ENCODE measurements at regions not wholly inside any gene's neighbourhood (a gene's known extent, or its start where the extent isn't known, plus 50 kb on each side); places are given as distances from the start of the nearest gene placed in this dataset.

DNA sequence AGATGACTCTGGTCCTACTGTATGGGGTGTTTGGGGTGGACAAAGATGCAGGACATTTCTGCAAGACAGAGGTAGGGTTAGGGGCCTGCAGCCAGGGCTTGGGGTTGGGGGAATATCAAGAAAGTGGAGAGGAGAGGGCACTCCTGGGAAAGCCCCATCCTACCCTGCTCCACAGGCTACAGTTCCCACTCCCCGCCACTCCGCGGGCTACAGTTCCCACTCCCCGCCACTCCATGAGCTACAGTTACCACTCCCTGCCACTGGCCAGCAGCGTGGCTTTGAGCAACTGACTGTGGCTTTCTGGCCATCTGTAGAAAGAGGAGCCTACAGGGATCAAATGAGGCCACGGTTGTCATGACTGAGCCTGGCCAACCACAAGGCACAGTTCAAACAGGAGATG lies 93.8 kb upstream of the GRIK3 start:
- DNase-seq (ENCODE audit: low read depth in 2 of 2), result no peak

DNA sequence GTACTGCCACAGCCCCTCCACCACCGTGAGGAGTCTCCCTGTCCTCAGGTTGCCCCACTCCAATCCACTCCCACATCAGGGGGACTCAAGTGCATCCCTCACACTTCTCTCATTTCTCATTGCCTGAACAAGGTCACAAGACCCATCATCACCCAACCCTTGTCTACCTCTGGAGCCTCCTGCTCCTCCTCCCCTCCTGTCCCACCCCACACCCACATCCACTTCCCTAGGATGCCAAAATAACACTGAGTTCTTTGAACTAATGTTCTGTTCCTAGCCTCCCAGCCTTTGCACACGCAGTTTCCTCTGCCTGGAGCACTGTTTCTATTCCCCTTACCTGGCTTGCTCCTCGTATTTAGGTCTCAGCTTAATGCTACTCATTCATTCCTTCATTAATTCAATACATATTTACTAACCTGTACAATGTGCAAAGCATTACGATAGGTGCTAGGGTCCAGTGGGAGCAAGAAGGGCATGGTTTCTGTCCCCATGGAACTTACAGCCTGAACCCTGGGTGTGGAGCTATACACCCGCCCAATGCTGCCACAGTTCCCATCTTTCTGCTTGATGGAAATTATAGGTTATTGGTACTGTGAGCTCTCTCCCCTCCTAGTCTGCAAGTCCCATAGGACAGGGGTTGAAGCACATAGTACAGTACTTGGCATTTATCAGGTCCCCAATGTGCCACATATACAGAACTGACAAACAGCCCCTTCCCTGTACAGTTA lies 96.1 kb upstream of the GRIK3 start:
- DNase-seq (ENCODE audit: low read depth in 2 of 2), result no peak

DNA sequence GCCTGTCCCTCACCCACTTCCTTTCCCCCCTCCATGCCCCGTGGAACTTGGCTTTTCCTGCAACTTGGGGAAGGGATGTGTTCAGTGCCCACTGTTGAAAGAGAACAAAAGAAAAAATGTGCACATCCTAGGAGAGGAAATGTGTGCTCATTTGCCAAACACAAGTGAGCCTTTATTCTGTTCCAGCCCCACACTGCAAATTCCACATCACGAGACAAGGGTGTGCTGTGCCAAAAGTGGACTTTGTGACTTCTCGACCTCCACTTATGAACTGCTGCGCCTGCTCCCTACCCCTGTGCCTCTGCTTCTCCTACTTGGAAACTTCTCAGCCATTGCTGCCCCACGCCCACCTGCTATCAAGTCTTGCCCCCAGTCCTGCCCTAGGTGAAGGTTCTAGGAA lies 97.0 kb upstream of the GRIK3 start:
- DNase-seq (ENCODE audit: low read depth in 2 of 2), result no peak

DNA sequence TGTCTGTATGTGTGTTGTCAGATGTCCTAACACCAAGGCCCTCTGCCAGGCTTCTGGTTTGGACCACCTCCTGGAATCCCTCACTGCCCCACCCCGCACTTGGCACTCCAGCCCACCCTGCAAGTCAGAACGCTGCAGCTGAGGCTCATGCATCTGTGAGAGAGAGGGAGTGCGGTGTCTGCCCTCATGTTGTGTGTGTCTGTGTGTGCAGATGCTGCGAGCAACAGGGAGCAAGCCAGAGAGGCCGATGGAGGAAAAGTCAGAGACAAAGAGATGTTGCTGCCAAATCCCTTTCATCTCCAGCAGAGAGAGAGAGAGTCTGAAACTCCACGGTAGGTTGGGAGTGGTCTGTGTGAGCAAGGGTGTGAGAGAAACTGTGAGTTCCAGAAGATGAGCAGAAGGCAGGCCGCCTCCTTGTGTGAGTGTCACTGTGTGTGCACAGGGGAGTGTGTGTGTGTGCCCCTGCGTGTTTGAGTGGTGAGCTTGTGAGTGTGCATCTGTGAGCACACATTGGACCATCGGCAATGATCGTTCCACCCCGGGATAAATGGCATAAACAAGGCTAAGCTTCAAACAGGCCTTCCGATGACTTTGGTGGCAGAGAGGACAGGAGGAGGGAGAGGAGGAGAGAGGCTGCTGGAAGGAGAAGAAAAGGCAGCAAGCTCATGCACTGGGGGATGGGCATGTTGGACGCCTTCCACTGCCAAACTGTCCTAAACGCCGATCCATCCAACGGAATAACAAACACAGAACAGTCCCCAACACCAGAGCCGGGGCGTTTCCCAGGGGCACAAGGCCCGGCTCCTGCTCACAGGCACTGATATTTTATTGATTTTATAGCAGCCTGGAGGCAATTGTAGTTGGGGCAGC lies 99.2 kb upstream of the GRIK3 start:
- no peak for DNase-seq (ENCODE audit: low read depth in 2 of 2)

DNA sequence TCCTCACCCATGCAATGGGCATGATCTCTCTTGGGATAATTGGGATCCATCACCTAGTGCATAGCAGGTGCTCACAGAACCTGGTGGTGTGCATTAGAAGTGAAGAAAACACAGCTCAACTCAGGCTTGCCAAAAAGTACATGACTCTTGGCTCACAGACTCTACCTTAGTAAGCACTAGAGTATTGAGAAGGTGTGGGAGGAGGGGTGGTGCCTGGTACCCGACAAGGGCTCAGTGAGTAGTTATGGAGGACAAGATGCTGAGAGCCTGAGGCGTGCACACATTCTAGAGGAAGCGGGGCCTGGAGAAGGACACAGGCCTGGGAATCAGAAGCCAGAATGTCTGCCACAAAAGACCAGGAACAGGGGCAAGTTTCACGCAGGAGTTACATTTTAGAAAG lies 100.3 kb upstream of the GRIK3 start:
- DNase-seq (ENCODE audit: low read depth in 2 of 2), result no peak

DNA sequence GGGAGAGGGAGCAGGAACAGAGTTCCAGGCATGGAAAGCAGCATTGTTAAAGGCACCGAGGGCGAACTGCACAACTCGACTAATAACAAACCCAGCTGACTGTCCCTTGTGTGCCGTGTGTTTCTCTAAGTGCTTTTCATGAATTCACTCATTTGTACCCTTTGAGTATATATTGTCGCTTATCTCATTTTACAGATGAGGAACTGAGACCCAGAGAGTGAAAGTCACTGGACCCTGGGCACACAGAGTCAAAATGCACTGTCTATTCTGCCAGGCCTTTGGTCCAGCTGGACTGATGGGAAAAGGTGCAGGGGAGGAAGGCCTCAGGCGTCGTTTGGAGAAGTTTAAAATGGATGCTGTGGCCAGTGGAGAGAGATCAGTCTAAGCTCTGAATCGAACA lies 100.7 kb upstream of the GRIK3 start:
- no peak for DNase-seq (ENCODE audit: low read depth in 2 of 2)

DNA sequence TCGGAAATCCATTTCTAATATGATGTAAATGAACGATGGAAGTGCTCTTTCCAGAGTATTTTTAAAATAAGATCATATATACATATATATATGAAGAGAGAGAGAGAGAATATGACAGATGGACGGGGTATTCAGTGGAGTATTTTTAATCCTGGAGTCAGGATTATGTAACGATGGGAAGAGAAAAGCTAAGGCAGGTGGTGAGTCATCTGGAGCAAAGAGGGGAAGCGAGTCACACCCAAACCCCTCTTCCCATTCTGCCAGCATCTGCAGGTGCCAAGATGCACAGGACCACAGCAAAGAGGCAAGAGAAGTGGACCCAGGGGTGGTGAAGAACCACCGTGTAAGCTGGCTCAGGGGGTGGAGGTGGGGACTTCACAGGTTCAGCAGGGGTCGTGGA lies 102.7 kb upstream of the GRIK3 start:
- no peak for DNase-seq (ENCODE audit: low read depth in 2 of 2)

DNA sequence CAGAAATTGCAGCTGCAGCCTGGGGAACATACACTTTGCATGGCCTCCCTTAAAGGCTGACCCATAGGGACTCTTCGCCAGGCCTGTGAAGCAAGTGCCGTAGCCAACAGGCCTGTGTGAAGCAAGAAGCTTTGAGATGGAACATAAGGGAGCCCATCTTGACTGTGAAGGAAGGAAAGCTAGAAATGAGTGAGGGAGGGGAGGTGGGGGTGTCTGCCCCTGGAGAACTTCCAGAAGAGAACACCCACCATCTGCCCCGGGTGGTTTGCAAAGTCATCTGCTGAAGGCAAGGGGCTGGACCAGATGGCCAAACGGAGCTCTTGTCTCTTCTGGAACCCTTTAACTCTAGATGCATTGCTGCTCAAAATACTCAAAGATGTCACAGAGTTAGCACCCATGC lies 103.3 kb upstream of the GRIK3 start:
- DNase-seq (ENCODE audit: low read depth in 2 of 2), result no peak

DNA sequence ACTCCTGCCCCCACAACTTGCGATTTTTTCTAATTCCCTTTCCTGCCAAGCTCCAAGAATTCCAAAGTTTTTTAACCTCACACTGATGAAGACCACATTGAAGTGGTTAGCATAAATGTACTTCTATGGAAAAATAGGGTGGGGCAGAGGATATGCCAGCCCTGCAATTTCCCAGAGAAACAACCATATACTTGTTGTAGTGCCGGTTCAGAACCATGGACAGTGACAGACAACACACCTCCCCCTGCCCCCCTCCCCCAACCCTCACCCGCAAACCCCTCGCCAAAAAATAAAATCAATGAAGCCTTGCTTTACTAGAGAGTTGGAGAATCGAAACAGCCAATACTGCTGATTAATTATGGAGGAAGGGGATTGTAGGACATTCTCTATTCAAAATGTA lies 109.5 kb upstream of the GRIK3 start:
- no peak for DNase-seq (ENCODE audit: low read depth in 2 of 2)

DNA sequence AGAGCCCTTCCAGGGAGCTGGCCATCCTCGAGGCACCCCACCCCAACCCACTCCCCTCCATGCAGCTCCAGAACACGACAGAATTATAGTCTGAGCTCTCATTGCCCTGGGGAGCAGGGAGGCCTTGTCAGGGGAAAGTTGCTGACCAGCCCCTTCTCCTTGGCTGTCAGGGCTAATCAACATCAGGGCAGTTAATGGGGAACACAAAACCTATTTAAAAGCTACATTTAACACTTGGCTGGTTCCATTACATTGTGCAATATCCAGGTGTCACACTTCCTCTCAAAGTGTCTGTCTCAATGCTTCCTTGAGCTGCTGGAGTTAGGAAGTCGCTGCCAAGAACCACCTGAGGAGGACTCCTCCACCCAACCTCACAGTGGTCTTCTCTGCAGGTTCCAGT lies 111.8 kb upstream of the GRIK3 start:
- DNase-seq (ENCODE audit: low read depth in 2 of 2), result no peak

DNA sequence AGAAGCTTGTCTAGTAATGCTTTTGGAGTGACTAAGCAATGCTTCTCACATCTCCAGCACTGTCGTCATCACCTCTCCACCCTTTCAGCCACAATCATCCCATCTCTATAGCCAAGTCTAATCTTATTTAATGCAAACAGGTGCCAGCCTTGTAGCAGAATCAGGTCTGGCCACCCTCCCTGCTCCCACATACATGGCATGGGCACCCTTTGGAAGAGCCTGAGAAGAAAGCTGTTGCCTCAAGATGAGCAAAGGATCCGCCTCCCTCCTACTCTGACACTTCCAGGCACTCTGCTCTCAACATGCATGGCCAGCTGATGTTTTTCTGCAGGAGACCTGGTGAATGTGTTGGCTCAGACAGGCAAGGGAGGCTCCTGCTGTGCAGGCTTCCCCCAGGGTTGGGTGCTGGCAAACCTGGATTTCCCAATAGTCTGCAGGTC lies 113.1 kb upstream of the GRIK3 start:
- no peak for DNase-seq (ENCODE audit: low read depth in 2 of 2)

DNA sequence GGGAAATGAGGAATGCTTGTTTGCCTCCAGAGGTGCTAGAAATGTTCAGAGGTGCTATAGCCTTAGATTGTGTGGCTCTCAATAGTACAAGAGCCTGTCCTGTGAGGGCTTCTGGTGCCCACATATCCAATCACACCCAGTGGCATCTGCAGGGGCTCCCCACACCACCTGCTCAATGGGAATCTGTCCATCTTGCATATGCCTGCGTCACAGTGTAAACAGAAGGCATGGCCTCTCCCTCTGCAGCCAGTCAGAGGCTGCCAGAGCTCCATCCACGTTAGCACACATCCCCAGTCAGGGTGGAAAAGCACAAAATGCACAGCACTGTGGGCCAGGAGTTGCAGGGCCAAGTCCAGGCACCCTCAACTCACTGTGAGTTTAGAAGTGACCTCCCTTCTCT lies 113.6 kb upstream of the GRIK3 start:
- DNase-seq (ENCODE audit: low read depth in 2 of 2), result no peak

DNA sequence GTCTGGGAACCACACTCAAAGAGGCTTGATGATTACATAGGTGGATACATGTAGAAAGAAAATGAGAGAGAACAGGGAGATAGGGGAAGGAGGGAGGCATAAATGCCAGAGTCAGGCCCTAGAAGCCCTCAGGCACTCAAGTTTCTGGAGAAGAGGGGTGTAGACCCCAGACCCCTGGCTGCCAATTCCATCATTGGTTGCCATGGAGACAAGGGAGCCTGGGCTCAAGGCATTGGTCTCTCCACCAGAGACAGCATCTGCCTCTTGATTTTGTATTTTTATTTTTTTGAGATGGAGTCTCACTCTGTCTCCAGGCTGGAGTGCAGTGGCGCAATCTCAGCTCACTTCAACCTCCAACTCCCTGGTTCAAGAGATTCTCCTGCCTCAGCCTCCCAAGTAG lies 114.3 kb upstream of the GRIK3 start:
- DNase-seq (ENCODE audit: low read depth in 2 of 2), result no peak

DNA sequence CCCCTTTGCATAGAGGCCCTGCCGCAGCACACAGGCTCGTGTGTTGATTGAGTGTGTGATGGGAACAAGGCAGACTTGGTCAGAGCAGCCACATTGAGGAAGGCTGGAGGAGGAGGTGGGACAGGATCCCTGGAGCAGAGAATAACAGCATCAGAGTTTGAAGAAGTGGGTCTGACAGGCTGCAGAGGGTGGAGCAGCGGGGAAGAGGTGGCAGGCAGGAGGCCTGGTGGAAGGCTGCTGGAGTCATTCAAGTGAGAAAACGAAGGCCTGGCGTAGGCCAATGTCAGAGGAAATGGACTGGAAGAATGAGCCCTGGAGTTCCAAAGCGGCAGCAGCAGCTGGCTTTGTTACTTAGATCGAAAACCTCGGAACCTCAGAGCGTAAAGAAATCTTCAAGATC lies 115.0 kb upstream of the GRIK3 start:
- DNase-seq (ENCODE audit: low read depth in 2 of 2), result no peak

DNA sequence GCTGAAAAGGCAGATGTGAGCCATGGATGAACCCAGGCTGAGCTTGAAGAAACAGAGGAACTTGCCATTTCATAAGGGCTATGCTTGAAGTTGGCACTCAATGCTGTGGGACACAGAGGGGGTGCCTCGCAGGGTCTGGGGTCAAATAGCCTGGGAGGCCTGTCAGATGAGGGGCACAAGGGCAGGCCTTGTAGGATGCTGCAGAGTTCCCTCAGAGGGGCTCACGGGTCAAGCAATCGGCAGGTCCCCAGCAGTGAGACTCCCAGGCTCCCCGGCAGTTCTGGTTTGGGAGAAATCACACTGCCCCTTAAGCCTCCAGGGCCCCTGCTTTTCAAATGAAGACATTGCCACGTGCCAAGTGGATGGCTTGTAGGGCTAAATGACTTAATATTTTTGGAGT lies 116.7 kb upstream of the GRIK3 start:
- DNase-seq (ENCODE audit: low read depth in 2 of 2), result no peak

DNA sequence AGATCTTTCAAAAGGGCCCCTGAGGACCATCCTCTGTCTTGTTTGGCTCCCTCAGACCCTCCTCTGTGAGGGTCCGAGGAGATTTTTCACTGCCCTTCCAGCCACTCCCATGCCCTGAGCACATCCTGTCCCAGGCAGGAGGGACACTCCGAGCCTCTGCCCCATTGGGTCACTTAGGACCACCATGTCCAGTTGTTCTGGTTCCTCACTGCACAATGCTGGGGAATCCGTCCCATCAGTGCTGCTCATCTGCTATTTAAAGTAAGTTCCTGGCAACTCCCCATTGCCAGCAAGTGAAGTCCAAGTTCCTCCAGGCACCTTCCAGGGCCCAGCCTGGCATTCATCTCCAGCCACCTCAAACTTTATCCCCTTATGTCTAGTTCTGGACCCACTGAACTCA lies 117.5 kb upstream of the GRIK3 start:
- no peak for DNase-seq (ENCODE audit: low read depth in 2 of 2)

DNA sequence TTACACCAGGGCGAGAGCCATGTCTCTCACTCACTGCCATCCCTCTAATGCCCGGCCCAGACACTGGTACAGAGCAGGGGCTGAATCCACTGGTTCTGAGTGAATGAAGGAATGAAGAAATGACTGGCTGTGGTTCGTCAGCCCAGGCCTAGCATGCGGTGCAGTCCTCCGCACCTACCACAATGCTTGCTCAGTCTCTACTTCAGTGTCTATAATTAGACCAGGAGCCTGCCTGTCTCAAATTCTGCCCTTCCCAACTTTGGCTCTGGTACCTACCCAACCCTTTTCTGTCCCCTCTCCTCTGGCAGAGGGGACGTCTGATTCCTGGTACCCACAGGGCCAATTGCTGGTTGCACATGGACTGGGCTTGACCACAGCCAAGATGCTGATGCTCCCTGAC lies 118.2 kb upstream of the GRIK3 start:
- DNase-seq (ENCODE audit: low read depth in 2 of 2), result no peak

DNA sequence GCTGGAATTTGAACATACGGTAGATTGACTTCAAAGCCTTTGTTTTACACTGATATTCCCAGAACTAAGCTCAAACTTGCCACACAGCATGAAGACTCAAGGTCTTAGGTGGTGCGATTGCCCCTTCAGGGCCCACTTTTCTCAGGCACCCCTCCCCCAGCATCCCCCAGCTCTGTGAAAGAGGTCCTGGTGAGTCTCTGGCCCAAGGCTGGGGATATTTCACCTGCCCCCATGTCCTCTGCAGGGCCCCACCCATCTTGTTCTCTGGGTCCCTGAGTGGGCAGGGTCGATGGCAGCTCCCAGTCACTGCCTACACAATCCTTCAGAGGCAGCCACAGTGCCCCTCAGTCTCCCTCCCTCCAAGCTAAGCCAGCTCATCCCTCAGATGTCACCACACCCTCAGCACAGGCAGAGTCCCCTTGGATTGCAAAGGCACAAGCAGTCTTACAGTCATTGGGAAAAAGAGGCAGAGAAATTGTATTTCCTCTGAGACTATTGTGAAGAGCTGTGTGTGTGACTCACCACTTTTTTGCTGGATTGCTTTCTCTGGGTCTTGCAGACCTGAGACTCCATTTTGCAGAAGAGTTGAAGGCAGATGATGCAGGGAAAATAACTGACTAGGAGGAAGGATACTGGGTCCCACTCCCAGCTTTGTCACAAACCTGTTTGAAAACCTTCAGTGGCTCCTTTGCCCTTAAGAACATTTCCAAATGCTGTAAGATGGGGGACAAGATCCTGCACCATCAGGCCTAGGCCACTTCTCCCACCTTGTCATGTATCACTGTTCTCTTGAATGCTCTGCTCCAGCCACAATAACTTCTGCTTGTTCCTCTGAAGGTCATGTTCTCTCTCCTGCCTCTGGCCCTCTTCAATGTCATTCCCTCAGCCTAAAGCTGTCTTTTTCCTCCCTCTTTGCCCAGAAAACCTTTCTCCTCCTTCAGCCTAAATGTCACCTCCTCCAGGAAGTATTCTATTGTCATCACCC lies 119.1 kb upstream of the GRIK3 start:
- no peak for DNase-seq (ENCODE audit: low read depth in 2 of 2)

DNA sequence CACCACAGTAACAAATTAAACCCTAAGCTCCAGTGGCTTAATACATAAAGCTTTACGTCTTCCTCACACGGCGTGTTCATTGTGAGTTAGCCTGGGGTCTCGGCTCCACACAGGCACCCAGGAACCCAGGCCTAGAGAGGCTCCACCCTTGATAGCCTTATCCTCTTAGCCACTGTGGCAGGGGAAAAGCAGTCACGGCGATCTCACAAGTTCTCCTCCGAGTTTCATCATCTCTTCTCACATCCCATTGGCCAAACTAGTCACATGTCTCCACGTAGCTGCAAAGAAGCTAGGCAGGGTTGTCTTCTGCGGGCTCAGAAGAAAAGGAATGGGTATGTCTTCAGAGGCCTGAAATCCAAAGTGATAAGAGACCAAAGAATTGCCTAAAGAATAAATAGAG lies 122.3 kb upstream of the GRIK3 start:
- no peak for DNase-seq (ENCODE audit: low read depth in 2 of 2)

DNA sequence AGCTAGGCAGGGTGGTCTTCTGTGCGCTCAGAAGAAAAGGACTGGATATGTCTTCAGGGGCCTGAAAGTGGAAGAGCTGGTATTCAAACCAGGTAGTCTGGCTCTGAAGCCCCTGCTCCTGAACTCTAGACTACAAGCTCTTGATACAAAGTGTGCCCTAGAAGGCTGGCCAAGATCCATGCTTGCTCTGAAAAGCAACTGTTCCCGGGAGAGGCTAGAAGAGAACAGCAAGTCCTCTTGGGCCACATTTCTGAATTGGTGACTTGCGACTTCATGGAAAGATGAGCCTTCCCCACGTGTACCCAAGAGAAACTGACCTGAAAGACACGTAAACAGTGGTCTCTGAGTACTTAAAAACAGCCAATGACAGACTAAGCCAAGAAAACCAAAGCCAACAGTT lies 123.3 kb upstream of the GRIK3 start:
- DNase-seq (ENCODE audit: low read depth in 2 of 2), result no peak

DNA sequence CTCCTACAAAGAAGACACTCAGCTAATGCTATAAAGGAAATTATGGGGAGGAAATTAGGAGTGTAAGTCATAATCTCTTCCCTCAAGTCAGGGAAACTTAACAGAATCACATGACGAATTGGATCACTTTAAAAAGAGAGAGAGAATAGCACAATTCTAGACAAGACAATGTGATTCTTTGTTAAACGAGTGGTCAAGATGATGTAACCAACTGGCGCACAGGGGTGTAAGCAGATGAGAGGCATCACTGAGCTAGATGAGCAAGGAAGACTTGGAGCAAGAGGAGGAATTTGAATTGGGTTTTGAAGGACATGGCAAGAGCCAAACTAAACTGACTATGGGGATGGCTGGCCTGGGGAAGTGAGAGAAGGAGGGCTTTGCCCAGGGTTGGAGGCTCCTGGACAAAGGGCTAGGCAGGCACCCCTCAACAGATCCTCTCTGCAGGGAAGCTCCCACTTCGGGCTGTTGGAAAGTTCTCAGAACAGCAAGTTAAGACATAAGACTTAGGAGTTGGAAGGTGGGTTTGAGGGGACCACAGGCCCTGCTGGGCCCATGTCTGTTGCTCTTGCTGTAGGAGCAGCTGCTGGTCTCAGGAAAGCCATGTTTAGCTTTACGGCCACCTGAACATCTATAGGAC lies 123.9 kb upstream of the GRIK3 start:
- DNase-seq (ENCODE audit: low read depth in 2 of 2), result no peak

DNA sequence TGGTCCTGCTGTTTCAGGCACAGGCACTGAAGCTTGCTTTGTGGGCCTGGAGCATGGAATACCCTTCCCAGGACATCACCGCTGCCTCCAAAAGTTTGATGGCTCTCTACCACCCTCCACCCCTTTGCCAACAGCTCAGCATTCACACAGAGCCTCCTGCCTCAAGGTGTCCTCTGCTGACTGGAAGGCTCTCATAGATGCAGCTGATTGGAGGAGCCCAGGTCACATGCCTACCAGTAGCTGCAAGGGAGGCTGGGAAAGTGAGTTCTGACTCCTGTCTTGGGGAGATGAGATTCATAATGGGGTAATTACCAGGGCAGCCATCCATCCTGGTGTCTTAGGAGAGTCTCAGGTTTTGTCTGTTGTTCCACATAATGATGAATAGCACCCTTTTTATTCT lies 124.8 kb upstream of the GRIK3 start:
- DNase-seq (ENCODE audit: low read depth in 2 of 2), result no peak

Measured in stimulated activated CD8-positive, alpha-beta memory T cell treated with anti-CD3 and anti-CD28 coated beads, Interleukin-2, amount 100 ng/mL, for 48 hours (primary cell).